GM12878 (cell line): ENCODE measurements at regions not wholly inside any gene's neighbourhood (a gene's known extent, or its start where the extent isn't known, plus 50 kb on each side); places are given as distances from the start of the nearest gene placed in this dataset.

Source experiments
- ATAC-seq: fragments of 200-7000 bp; cut with Tn5 transposase; 3 replicates; pipeline ENCODE4 v1.9.1; 2020; ENCODE audit warnings: mild to moderate bottlenecking, moderate library complexity
- BruUV-seq: library from RNA; stranded (reverse); fragments of 400-500 nt; replicated peaks from 2 replicates; lab custom pipeline; 2021; lab: Mats Ljungman, UMichigan
- CTCF ChIA-PET: fragments of 300-600 bp; sonication (Branson Sonifier 250); formaldehyde crosslinking; extraction: SDS; loops from one replicate; lab custom pipeline; 2021; ENCODE audit warnings: inconsistent platforms; lab: Yijun Ruan, JAX
- POLR2A ChIA-PET: fragments of 350-600 bp; formaldehyde crosslinking; extraction: SDS; loops from one replicate; lab custom pipeline; 2021; ENCODE audit warnings: inconsistent platforms; lab: Charles Lee
- RAD21 ChIA-PET: fragments of 300-600 bp; sonication (Branson Sonifier 250); formaldehyde crosslinking; loops from one replicate; lab custom pipeline; 2023; ENCODE audit warnings: antibody characterized with exemption; ENCODE audit not compliant: unreplicated experiment; lab: Charles Lee
- SMC1A ChIA-PET: fragments of 300-600 bp; sonication (Branson Sonifier 250); formaldehyde crosslinking; loops from one replicate; lab custom pipeline; 2023; ENCODE audit not compliant: unreplicated experiment, uncharacterized antibody; lab: Charles Lee
- DNase-seq: peaks from one replicate; pipeline ENCODE4 v3.0.0-alpha.2; 2011; ENCODE audit warnings: low read depth, low spot score
- FAIRE-seq: peaks from 3 replicates; lab custom pipeline; 2011; peaks lifted over from hg19 to GRCh38; lab: Jason Lieb, UNC
- H2AFZ ChIP-seq: 2 replicates; pipeline ENCODE4 v1.6.0; 2011; ENCODE audit warnings: low read depth, low read length, control low read depth; ENCODE audit not compliant: control insufficient read depth
- H3K27ac ChIP-seq: 2 replicates; pipeline ENCODE4 v1.5.1; 2011; ENCODE audit warnings: control low read depth; ENCODE audit not compliant: control insufficient read depth, insufficient read depth
- H3K27me3 ChIP-seq, 2 experiments: replicated peaks in 1 of 2; 2 replicates each; pipeline versions ENCODE4 v1.6.0 to v1.6.1; 2011; ENCODE audit warnings: low read length in 1 of 2; ENCODE audit not compliant: control insufficient read depth in 2 of 2, insufficient read depth in 2 of 2
- H3K36me3 ChIP-seq, 2 experiments: 2 replicates each; pipeline ENCODE4 v1.5.1; 2011; ENCODE audit warnings: low read length in 1 of 2; ENCODE audit not compliant: control insufficient read depth in 2 of 2, insufficient read depth in 2 of 2
- H3K4me1 ChIP-seq: 2 replicates; pipeline ENCODE4 v1.6.1; 2011; ENCODE audit warnings: mild to moderate bottlenecking, low read length, moderate library complexity, mixed read lengths; ENCODE audit not compliant: control insufficient read depth, insufficient read depth
- H3K4me2 ChIP-seq: 2 replicates; pipeline ENCODE4 v1.6.0; 2011; ENCODE audit warnings: control low read depth; ENCODE audit not compliant: control insufficient read depth, insufficient read depth
- H3K4me3 ChIP-seq: fragments of 200-600 bp; sonication (generic); 2 replicates; pipeline ENCODE4 v1.5.1; 2016
- H3K79me2 ChIP-seq: 2 replicates; pipeline ENCODE4 v1.6.0; 2011; ENCODE audit warnings: low read length; ENCODE audit not compliant: control insufficient read depth, insufficient read depth
- H3K9ac ChIP-seq: 2 replicates; pipeline ENCODE4 v1.8.0; 2011; ENCODE audit warnings: low read length, control low read depth, mixed read lengths; ENCODE audit not compliant: control insufficient read depth, insufficient read depth
- H3K9me3 ChIP-seq: replicated peaks from 3 replicates; pipeline ENCODE4 v1.5.1; 2011; ENCODE audit warnings: mild to moderate bottlenecking, low read length; ENCODE audit not compliant: control insufficient read depth, insufficient read depth
- H4K20me1 ChIP-seq: 2 replicates; pipeline ENCODE4 v1.6.0; 2011; ENCODE audit not compliant: control insufficient read depth, insufficient read depth
- BACH1 ChIP-seq: fragments of 450-650 bp; IDR thresholded peaks from 2 replicates; pipeline ENCODE4 v1.6.1; 2017; ENCODE audit warnings: mild to moderate bottlenecking, borderline replicate concordance
- CBX3 ChIP-seq: fragments of 200-600 bp; sonication (generic); IDR thresholded peaks from 2 replicates; pipeline ENCODE4 v1.6.1; 2016; ENCODE audit warnings: low read depth, borderline replicate concordance
- CHD2 ChIP-seq: IDR thresholded peaks from 2 replicates; pipeline ENCODE4 v1.6.1; 2011; ENCODE audit warnings: low read depth, low read length, improper control_type of control experiment, borderline replicate concordance
- CREB1 ChIP-seq: IDR thresholded peaks from 2 replicates; pipeline ENCODE4 v1.6.1; 2012; ENCODE audit warnings: low read depth, mild to moderate bottlenecking, inconsistent platforms
- E4F1 ChIP-seq: fragments of 450-650 bp; IDR thresholded peaks from 2 replicates; pipeline ENCODE4 v1.6.1; 2018; ENCODE audit warnings: borderline replicate concordance, mild to moderate bottlenecking; ENCODE audit not compliant: partially characterized antibody
- EED ChIP-seq: sonication (generic); IDR thresholded peaks from 2 replicates; pipeline ENCODE4 v1.6.1; 2016; ENCODE audit warnings: antibody characterized with exemption, low read depth
- EP300 ChIP-seq, 2 experiments: fragments of 150-350 bp in 1 of 2; IDR thresholded peaks; 2 replicates each; pipeline ENCODE4 v1.6.1; 2011 to 2012; ENCODE audit warnings: low read depth in 2 of 2, low read length in 2 of 2, borderline replicate concordance in 1 of 2, improper control_type of control experiment in 1 of 2, inconsistent platforms in 1 of 2; ENCODE audit not compliant: control insufficient read depth in 1 of 2
- GATAD2B ChIP-seq: fragments of 450-650 bp; conservative IDR thresholded peaks from 2 replicates; pipeline ENCODE4 v1.6.1; 2017; ENCODE audit warnings: low read depth, mild to moderate bottlenecking, moderate library complexity
- IRF4 ChIP-seq: IDR thresholded peaks from 2 replicates; pipeline ENCODE4 v1.6.1; 2011; ENCODE audit warnings: low read depth, low read length
- JUNB ChIP-seq: IDR thresholded peaks from 2 replicates; pipeline ENCODE4 v1.6.1; 2016; ENCODE audit warnings: antibody characterized with exemption, mild to moderate bottlenecking
- MAX ChIP-seq: IDR thresholded peaks from 2 replicates; pipeline ENCODE4 v1.6.1; 2012; ENCODE audit warnings: low read depth, low read length, improper control_type of control experiment
- MTA2 ChIP-seq: fragments of 450-650 bp; IDR thresholded peaks from 2 replicates; pipeline ENCODE4 v1.6.1; 2016; ENCODE audit warnings: low read depth, mild to moderate bottlenecking, moderate library complexity
- MXI1 ChIP-seq: fragments of 150-350 bp; IDR thresholded peaks from 2 replicates; pipeline ENCODE4 v1.6.1; 2011; ENCODE audit warnings: low read depth, mild to moderate bottlenecking, inconsistent platforms, low read length, improper control_type of control experiment
- PAX5 ChIP-seq: IDR thresholded peaks from 2 replicates; pipeline ENCODE4 v1.6.1; 2011; ENCODE audit warnings: low read depth, low read length, borderline replicate concordance
- POLR2A ChIP-seq: IDR thresholded peaks from 2 replicates; pipeline ENCODE4 v1.6.1; 2011; ENCODE audit warnings: low read depth, mild to moderate bottlenecking, low read length
- RBBP5 ChIP-seq: fragments of 200-600 bp; sonication (generic); conservative IDR thresholded peaks from 2 replicates; pipeline ENCODE4 v1.6.1; 2016
- SUPT20H ChIP-seq: IDR thresholded peaks from 2 replicates; pipeline ENCODE4 v1.6.1; 2011; ENCODE audit warnings: low read depth, mild to moderate bottlenecking, low read length, moderate library complexity, borderline replicate concordance; ENCODE audit not compliant: control insufficient read depth
- ZBED1 ChIP-seq: IDR thresholded peaks from 2 replicates; pipeline ENCODE4 v1.6.1; 2016; ENCODE audit warnings: borderline replicate concordance
- WGBS: methylation state at CpG from one replicate; pipeline ENCODE4 v1.1.6; 2016; ENCODE audit warnings: low lambda C conversion rate; ENCODE audit not compliant: insufficient replicate concordance, insufficient coverage; ENCODE audit errors: missing lambda C conversion rate; 5-methylcytosine and 5-hydroxymethylcytosine counted together
- in situ Hi-C: fragments of 300-500 bp; cut with MboI; formaldehyde crosslinking; loops from 9 replicates; pipeline ENCODE4 v1.14.3; 2018; ENCODE audit warnings: mixed read lengths
- intact Hi-C: fragments of 100-400 bp; cut with micrococcal nuclease; formaldehyde crosslinking; loops from one replicate; pipeline ENCODE4 v1.14.2; 2022; ENCODE audit not compliant: unreplicated experiment

GRCh38 chr2:15836689-15837610, 103.4 kb upstream of the MYCN start:
- no TSS peak for BruUV-seq
- no peaks in the 10 kb centered on the region; a peak in 2 of 4 replicates for H3K27me3 ChIP-seq
- intact Hi-C loops: no loop called here
- no peak for DNase-seq
- RAD21 ChIA-PET: no interaction called here
- no peak overlapping the region for H3K4me2 ChIP-seq
- TF ChIP-seq EP300 (IDR thresholded peaks at IDR 0.05; ENCODE audit: borderline replicate concordance in 1 of 2, control insufficient read depth in 1 of 2, low read depth in 2 of 2, low read length in 2 of 2): no peak
- no peak for TF ChIP-seq BACH1
- no peak for TF ChIP-seq GATAD2B
- TF ChIP-seq SUPT20H: no peak
- no peak for TF ChIP-seq POLR2A
- no peak for TF ChIP-seq CBX3
- TF ChIP-seq ZBED1: no peak
- TF ChIP-seq MAX: no peak
- no peak for TF ChIP-seq IRF4
- TF ChIP-seq RBBP5: no peak
- no peak for TF ChIP-seq MXI1
- no peak for TF ChIP-seq JUNB
- TF ChIP-seq CREB1: no peak
- no peak for TF ChIP-seq EED
- TF ChIP-seq MTA2: no peak
- no peak for TF ChIP-seq PAX5
- no peak for TF ChIP-seq E4F1
- TF ChIP-seq CHD2: no peak
- POLR2A ChIA-PET: no interaction called here
- no peaks in the 10 kb centered on the region for H3K79me2 ChIP-seq
- FAIRE-seq: no peak
- CTCF ChIA-PET: no interaction called here
- in situ Hi-C loops: no loop called here
- H3K4me3 ChIP-seq: no peak overlapping the region
- no peaks in the 10 kb centered on the region for H3K36me3 ChIP-seq
- H2AFZ ChIP-seq: no peak overlapping the region
- SMC1A ChIA-PET: no interaction called here
- no peak for ATAC-seq
- H3K9ac ChIP-seq: no peak overlapping the region
- WGBS: 52% methylated on average over 13 of the region's 13 CpGs
- H3K9me3 ChIP-seq: no peaks in the 10 kb centered on the region
- H3K27ac ChIP-seq: no peak overlapping the region
- H4K20me1 ChIP-seq: no peaks in the 10 kb centered on the region
- no peaks in the 10 kb centered on the region for H3K4me1 ChIP-seq
